Caki2 (cell line): ENCODE measurements at regions not wholly inside any gene's neighbourhood (a gene's known extent, or its start where the extent isn't known, plus 50 kb on each side); places are given as distances from the start of the nearest gene placed in this dataset.

Experiments
- DNase-seq: peaks from one replicate; pipeline ENCODE4 v3.0.0-alpha.2; 2015; ENCODE audit warnings: low read depth
- in situ Hi-C: cut with HindIII; loops from 2 replicates; pipeline ENCODE4 v1.10.0; 2016; ENCODE audit warnings: low sequenced_read_pairs, low pct_unique_long_range_greater_than_20kb, mixed read lengths

- in situ Hi-C loops, result no loop called here
Observed at GRCh38 chr22:47847131-47847890, 1084.9 kb downstream of the TBC1D22A start.

GRCh38 chr22:47846206-47846605 lies 1083.8 kb downstream of the TBC1D22A start:
- no peak for DNase-seq
- in situ Hi-C loops, result no loop called here

More at GRCh38 chr22:47847131-47847890, 1084.9 kb downstream of the TBC1D22A start:
- no peak for DNase-seq

- in situ Hi-C loops, result no loop called here
- DNase-seq, result no peak
Observed at GRCh38 chr22:47842119-47842518, 1079.7 kb downstream of the TBC1D22A start.

- no peak for DNase-seq
- in situ Hi-C loops, result no loop called here
Observed at GRCh38 chr22:47841156-47841555, 1078.7 kb downstream of the TBC1D22A start.

- DNase-seq, result no peak
- in situ Hi-C loops, result no loop called here
Observed at GRCh38 chr22:47839595-47840227, 1077.3 kb downstream of the TBC1D22A start.

- in situ Hi-C loops, result no loop called here
- DNase-seq, result peak; percentile 14
Observed at GRCh38 chr22:47837703-47838102, 1075.3 kb downstream of the TBC1D22A start.

- peak; percentile 85 for DNase-seq
- in situ Hi-C loops, result no loop called here
Observed at GRCh38 chr22:47836957-47837356, 1074.5 kb downstream of the TBC1D22A start.

- peak; percentile 85 for DNase-seq
- in situ Hi-C loops, result no loop called here
Observed at GRCh38 chr22:47835726-47836125, 1073.3 kb downstream of the TBC1D22A start.

- no peak for DNase-seq
- in situ Hi-C loops, result no loop called here
Observed at GRCh38 chr22:47826016-47826415, 1063.6 kb downstream of the TBC1D22A start.

- in situ Hi-C loops, result no loop called here
- DNase-seq, result no peak
Observed at GRCh38 chr22:47822422-47822821, 1060.0 kb downstream of the TBC1D22A start.

GRCh38 chr22:47818496-47818895 lies 1056.0 kb downstream of the TBC1D22A start:
- no peak for DNase-seq
- in situ Hi-C loops, result no loop called here

- no peak for DNase-seq
- in situ Hi-C loops, result no loop called here
Observed at GRCh38 chr22:47817380-47817779, 1054.9 kb downstream of the TBC1D22A start.

GRCh38 chr22:47816863-47817210 lies 1054.4 kb downstream of the TBC1D22A start:
- DNase-seq, result no peak
- in situ Hi-C loops, result no loop called here

- in situ Hi-C loops, result no loop called here
- no peak for DNase-seq
Observed at GRCh38 chr22:47816121-47816862, 1053.8 kb downstream of the TBC1D22A start.

- no peak for DNase-seq
- in situ Hi-C loops, result no loop called here
Observed at GRCh38 chr22:47814474-47814873, 1052.0 kb downstream of the TBC1D22A start.

GRCh38 chr22:47813661-47814060 lies 1051.2 kb downstream of the TBC1D22A start:
- in situ Hi-C loops, result no loop called here
- DNase-seq, result no peak

- no peak for DNase-seq
- in situ Hi-C loops, result no loop called here
Observed at GRCh38 chr22:47811971-47812370, 1049.5 kb downstream of the TBC1D22A start.

- no peak for DNase-seq
Observed at GRCh38 chr22:47810505-47811500, 1048.4 kb downstream of the TBC1D22A start.

More at GRCh38 chr22:47810505-47811500, 1048.4 kb downstream of the TBC1D22A start:
- in situ Hi-C loops, result no loop called here
